GM19351 (cell line): ENCODE measurements at regions not wholly inside any gene's neighbourhood (a gene's known extent, or its start where the extent isn't known, plus 50 kb on each side); places are given as distances from the start of the nearest gene placed in this dataset.

Source experiments
- ATAC-seq: cut with Tn5 transposase; IDR thresholded peaks from one replicate; pipeline ENCODE4 v1.9.1; 2021; ENCODE audit warnings: mild to moderate bottlenecking, moderate library complexity; ENCODE audit not compliant: unreplicated experiment

- ATAC-seq, result no peak
Measured at GRCh38 chr3:187949093-187949820, 204.0 kb upstream of the BCL6 start.

- ATAC-seq, result no peak
Measured at GRCh38 chr3:187950671-187951070, 203.3 kb upstream of the LPP start.

- ATAC-seq, result no peak
Measured at GRCh38 chr3:187951452-187952190, 202.3 kb upstream of the LPP start.

- ATAC-seq, result no peak
Measured at GRCh38 chr3:187952849-187953248, 201.1 kb upstream of the LPP start.

- ATAC-seq, result no peak
Measured at GRCh38 chr3:187954516-187954872, 199.5 kb upstream of the LPP start.

- ATAC-seq, result no peak
Measured at GRCh38 chr3:187954873-187955586, 198.9 kb upstream of the LPP start.

GRCh38 chr3:187955587-187955952 is 198.4 kb upstream of the LPP start:
- ATAC-seq, result no peak

- ATAC-seq, result no peak
Measured at GRCh38 chr3:187957165-187957581, 196.8 kb upstream of the LPP start.

GRCh38 chr3:187957582-187957981 is 196.4 kb upstream of the LPP start:
- ATAC-seq, result no peak

- no peak for ATAC-seq
Measured at GRCh38 chr3:187958432-187959003, 195.4 kb upstream of the LPP start.

GRCh38 chr3:187960820-187961219 is 193.1 kb upstream of the LPP start:
- no peak for ATAC-seq

- ATAC-seq, result no peak
Measured at GRCh38 chr3:187961366-187961765, 192.6 kb upstream of the LPP start.

GRCh38 chr3:187963003-187963676 is 190.8 kb upstream of the LPP start:
- no peak for ATAC-seq

- ATAC-seq, result no peak
Measured at GRCh38 chr3:187963677-187964385, 190.1 kb upstream of the LPP start.

GRCh38 chr3:187964760-187965159 is 189.2 kb upstream of the LPP start:
- no peak for ATAC-seq

- no peak for ATAC-seq
Measured at GRCh38 chr3:187966096-187966495, 187.9 kb upstream of the LPP start.

- ATAC-seq, result no peak
Measured at GRCh38 chr3:187966636-187967406, 187.1 kb upstream of the LPP start.

- ATAC-seq, result no peak
Measured at GRCh38 chr3:187967993-187968392, 186.0 kb upstream of the LPP start.

GRCh38 chr3:187968883-187969580 is 184.9 kb upstream of the LPP start:
- no peak for ATAC-seq
